HK-2 (cell line): ENCODE measurements at regions not wholly inside any gene's neighbourhood (a gene's known extent, or its start where the extent isn't known, plus 50 kb on each side); places are given as distances from the start of the nearest gene placed in this dataset.
"Not testable (repeated sequence)": the region's sequence is repeated elsewhere in the genome, so short reads cannot be mapped to it uniquely, and the experiment has no call there.

ENCODE experiments used
- DNase-seq: peaks from one replicate; pipeline ENCODE4 v3.0.0-alpha.2; 2018; ENCODE audit not compliant: unreplicated experiment

DNA sequence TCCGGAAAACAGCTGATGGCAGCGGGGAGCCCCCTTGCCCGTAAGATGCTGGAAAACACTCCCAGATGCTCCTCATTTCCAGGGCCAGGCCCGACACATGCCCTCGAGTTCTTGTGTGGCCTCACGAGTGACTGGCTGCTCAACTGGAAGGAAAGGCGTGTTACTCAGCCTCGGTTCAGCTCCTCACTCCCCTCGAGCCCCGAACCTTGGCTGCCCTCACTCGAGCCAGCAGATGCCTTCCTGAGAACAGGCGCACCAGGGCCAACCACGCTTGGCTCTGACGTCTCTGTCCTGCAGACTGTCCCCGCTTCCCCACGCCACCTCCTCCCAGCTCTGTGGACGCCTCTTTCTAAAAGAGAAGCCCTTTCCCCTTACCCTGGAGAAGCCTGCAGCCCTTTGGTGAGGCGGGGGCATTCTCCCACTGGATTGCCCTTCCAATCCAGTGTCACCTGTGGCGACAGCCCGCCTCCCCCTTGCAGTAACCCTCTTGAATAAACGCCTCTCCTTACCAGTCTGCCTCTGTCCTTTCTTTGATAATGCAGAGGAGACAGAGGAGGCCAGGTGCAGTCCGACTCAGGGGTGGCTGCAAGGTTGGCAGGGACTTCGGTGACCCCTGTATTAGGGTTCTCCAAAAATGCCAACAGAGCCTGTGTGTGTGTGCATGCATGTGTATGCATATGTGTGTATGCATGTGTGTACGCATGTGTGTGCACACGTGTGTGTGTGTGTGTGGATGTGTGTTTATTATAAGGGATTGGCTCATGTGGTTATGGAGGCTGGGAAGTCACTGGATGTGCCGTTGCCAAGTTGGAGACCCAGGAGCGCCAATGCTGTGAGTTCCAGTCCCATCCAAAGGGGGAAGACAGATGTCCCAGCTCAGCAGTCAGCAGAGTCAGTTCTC is 166.3 kb downstream of the KIF26A start:
- no peak for DNase-seq

DNA sequence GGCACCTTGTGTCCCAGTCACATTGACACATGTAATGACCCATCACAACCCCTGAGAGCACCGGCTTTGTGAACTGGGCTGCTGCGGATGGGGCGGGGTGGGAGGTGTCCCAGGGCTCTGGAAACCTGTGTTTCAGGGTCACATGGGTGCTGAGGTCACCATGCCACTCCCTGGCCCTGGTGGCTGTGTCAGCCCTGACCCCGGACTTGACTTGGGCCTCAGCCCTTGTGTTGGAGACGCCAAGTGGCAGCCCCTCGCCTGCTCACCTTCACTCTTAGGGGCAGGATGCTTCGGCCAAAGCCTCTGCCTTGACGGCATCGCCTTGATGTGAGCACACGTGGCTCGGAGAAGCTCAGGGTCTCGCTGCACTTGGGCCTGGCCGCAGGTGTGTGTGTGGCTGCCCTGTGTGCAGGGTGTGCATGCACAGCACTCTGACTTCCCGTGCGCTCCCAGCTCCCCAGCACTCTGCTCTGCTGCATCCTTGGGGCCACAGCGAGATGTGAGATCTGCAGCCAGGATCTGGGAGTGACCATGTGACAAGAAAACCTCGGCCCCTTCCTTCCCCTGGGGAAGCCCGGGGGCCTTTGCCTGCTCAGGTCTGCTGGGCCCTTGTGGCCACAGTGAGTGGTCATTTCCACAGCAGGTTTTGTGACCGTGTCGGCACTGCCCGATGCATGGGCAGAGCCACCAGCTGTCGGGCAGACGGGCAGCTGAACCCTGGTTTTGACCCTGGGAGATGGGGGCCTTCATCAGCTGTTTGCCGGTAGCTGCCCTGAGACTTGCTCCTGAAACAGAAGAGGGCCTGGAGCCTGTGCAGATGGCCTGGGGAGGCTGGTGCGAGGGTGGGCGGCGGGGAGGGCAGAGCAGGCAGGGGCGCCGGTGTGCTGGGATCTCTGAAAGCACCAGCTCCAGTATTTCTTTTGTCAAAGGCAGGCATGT is 167.4 kb downstream of the KIF26A start:
- DNase-seq, result no peak

DNA sequence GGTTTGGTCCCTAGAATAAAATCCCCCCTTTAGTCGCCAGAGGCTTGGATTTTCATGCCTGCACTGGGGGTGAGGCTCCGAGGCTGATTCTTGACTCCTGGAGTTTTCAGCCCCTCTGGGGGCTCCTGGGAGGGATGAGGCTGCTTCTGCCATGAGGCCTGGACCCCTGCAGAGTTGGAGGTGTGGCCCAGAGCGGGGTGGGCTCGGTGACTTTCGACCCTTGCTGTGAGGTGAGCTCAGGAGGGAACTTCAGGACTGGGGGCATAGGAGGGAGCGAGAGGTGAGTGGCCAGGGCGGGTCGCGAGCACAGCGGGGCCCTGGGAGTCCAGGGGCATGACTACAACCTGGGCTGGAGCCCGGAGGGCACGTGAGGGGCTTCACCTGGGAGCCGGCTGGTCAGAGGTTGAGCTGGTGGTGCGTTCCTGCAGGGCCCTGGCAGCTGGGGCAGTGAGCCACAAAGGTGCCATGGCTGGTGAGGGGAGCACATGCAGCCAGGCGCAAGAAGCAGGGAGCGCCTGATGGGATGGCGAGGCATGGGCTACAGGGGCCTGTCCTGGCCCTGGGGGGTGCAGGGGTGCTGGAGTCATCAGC is 168.2 kb downstream of the KIF26A start:
- no peak for DNase-seq

DNA sequence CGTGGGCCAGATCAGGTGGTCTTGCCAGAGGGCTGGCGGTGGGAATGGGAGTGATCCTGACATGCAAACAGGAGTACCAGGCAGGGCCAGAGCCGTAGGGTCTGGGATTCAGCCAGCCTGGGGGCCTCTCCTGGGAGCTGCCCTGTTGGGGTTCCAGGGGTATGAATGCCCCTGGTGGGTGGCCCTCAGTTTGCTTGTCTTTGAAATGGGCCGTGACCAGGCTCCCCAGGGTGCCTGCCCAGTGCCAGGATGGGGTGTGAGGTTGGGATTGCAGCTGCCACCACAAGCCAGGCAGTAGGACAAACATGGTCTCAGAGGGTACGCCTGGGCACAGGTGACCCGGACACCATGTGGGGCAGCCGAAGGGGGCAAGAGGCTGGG is 168.8 kb downstream of the KIF26A start:
- no peak for DNase-seq

DNA sequence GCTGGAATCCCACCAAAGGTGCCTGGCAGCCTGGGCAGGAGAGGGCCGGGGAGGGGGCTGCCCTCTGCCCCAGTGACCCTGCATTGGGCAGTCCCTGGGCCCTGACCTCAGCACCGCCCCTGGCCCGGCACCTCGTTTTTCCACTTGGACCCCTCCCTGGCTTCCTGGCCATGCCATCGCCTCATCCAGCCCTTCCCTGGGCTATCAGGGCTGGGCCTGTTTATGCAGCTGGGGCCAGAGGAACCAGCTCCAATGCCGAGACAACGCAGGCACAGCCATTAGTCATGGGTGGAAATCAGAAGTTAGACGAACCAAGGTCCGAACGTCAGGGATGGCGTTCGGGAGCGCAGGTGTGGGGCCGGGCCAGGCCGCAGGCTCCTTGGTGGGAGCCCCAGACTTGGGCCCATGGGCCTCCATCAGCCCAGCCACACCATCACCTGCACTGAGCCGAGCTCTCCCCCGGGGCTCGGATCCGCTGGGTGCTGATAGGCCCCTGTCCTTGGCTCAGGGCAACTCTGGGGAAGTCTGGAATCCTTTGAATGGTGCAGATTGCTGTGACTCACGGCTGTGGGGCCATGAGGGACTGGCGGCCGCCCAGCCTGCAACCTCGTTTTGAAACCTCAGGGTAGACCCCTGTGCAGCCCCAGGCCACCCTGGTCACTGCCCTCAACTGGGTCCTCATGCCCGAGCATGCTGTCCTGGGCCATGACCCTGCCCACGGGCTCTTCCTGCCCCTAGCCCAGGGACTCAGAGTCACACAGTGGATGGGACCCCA is 169.4 kb downstream of the KIF26A start:
- DNase-seq, result no peak

DNA sequence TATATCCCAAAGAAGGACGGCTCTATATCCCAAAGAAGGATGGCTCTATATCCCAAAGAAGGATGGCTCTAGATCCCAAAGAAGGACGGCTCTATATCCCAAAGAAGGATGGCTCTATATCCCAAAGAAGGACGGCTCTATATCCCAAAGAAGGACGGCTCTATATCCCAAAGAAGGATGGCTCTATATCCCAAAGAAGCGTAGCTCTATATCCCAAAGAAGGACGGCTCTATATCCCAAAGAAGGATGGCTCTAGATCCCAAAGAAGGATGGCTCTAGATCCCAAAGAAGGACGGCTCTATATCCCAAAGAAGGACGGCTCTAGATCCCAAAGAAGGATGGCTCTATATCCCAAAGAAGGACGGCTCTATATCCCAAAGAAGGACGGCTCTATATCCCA is 170.1 kb downstream of the KIF26A start:
- DNase-seq, result not testable (repeated sequence)

DNA sequence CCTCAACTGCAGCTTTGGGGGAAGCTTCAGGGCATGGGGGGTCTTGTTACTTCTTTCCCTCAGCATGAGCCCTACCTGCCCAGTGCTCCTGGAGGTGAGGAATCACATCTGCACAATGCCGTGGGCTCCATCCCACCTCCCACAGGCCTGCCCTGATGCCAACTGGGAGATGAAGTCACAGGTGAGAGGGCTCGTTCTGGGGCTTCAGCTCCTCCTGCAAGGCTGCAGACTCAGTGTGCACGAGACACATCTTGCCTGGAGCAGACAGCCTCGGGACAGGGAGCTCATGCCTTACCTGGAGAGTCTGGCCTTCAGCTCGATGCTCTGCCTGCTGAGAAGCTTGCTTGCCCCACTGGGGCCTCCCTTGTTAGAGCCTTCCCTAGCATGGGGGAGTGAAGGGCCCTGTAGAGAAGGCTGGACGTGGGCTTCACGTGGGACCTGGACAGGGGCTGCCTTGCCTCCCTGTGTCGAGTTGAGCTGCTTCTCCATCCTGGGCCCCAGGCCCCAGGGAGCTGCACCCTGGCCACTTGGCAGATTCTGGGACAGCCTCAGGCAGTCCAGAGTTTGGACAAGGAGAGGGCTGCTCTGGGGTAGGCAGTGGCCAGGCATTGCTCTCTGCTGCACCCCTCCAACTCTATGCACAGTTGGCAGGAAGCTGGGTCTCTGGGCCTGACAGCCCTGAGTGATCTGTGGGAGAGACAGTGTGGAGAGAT is 171.4 kb downstream of the KIF26A start:
- no peak for DNase-seq

DNA sequence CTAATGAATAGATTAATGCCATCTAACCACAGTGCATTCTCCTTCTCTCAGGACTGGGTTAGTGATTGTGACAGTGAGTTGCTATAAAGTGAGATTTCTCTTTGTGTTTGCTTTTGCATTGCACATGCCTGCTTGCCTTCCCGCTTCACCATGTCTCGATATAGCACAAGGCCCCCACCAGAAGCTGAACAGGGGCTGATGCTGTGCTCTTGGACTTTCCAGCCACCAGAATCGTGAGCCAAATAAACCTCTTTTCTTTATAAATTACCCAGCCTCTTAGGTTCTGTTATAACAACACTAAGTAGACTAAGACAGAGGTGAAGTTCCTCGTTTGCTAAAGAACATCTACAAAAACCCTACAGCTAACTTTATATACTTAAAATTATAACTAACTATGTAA is 173.0 kb downstream of the KIF26A start:
- DNase-seq, result no peak

DNA sequence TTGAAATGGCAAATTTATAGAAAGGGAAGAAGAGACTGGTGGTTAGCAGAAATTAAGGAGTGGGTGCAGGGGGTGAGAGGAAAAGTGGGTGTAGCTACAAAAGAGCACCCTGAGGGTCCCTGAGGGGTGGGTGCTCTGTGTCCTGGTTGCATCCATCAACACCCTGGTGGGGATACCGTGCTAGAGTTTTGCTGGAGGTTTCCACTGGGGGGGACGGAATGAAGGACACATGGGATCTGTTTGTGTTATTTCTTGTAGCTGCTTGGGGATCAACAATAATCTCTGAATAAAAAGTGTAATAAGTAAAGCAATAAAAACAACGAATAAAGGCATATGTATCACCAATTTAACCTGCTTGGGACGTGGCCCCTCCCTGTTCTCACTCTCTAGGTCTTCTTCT is 175.3 kb downstream of the KIF26A start:
- DNase-seq, result no peak

DNA sequence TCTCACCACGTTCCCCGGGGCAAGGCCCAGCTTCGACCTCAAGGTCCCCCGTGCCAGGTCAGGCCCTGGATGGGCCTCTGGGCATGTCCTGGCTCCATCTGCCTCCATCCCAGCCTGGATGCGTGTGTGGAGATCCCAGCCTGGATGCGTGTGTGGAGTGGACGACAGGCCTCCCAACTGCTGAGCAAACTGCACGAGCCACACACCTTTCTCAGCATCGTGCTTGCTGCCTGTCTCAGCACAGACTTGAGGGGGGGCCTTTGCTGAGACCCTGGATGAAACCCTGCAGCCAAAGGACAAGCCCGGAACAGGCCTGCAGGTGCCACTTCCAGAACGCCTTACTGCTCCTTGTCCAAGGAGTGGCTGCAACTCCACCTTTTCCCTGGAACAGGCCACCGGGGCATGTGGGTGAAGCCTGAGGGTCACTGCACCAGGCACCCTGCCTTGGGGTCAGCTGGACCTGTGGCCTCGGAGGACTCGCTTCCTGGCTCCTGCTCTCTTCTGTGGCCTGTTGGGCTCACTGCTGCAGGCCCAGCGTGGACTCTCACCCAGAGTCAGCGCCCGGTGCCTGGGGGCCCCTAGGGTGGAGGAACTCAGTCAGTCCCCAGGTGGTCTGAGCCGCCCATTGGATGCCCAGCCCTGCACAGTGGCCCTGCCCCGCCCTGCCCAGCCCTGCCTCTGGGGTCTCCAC is 176.0 kb downstream of the KIF26A start:
- no peak for DNase-seq

DNA sequence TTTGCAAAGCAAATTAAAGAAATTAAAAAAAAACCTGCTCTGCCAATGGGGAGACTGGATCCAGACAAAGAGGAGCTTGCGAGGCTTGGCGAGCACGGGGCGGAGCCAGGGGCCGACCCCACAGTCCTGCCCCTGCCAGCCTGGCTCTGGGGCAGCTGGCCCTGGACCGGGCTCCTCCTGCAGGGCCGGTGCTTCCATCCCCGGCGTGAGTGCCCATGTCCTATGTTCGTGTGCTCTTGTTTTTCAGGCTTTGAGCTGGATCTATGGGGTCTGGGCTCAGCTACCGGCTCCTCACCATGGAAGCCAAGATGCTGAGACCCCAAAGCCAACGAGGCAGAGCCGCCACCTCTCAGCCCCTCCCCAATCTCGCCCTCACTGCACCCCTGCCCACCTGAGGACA is 176.8 kb downstream of the KIF26A start:
- no peak for DNase-seq

DNA sequence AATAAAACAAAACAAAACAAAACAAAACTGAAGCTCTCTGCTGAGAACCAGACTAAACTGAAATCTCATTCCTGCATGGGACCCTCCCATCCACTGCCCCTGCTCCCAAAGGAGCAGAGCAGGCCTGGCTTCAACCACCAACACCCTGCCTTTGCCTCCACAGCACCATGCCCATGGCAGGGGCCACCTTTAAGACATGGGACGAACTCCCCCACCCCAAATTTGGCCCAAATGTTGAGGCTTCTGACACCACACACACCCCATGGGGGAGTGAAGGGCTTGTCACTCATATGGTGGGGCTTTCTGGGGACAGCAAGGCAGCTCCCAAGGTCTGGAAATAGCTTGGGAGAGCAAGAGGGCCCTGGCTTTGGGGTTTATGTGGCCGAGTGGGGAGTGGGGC is 177.2 kb downstream of the KIF26A start:
- no peak for DNase-seq

DNA sequence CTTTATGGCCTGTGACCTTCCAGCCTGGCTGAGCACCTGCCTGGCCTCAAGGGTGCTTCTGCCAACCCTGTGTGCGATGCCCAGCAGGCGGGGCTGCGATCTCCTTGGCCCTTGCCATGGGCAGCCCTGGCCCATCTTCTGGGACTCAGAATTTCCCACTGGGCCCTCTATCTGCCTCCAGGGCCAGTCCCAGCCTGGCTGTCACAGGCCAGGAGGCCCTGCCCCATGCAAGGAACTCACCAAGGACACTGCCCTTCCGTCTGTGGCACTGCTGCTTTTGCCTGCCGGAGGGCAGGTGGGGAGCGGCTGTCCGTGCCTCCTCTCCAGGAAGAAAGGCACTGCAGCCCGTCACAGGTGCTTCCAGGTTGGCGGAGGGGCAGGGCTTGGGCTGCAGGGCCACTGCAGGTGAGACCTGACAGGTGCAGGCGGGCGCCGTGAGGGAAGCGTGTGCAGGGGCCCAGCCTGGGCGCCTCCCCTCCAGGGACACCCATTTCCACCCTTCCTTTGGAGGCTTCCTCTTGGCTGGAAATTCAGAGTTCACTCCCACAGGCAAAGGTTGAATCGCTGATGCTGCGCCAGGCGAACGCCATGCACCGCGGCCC is 177.8 kb downstream of the KIF26A start:
- no peak for DNase-seq

DNA sequence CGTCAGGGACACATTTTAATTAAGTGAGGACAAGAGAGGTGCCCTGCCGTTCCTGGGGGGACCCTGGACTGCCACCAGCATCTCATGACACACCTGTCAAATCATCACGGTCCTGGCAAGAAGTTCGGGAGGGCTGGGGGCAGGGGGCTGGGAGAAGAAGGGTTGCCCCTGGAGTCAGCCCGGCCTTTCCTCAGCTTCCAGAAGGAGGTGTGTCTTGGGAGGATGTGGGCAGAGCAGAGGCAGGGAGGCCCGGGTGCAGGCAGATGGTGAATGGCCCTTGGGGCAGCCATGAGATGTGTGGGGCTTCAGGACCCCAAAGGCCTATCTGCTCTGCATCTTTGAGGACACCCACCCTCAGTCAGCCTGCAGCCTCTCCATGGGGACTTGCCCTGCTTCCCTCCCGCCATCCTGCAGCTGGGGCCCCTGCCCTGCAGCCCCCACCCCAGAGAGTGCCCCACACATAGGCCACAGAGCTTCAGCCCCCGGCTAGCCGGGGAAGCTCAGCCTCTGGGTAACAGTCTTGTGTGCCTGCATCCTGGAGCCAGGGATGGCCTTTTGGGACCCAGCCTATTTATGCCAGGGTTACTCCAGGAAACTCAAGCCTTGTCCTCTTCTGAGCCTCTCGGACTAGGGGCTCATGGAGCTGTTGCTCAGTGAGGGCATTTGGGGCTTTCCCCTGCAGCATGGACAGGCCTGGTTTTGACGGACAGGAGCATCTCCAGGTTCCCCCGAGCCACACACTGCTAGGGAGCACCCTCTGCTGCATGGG is 178.5 kb downstream of the KIF26A start:
- no peak for DNase-seq

DNA sequence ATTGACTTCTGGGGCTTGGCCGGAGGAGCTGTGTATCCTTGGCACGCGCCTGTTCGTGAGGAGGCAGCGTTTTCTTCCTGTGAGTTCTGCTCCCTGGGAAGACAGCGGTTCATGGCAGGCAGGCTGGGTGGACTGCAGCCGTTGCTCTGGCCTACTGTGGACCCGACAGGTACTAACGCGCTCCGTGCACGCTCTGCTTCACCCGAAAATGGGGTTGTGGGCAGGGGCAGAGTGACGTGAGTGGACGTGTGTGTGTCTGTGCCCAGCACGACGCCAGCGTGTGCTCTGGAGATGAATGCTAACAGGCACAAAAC is 179.1 kb downstream of the KIF26A start:
- DNase-seq, result no peak

DNA sequence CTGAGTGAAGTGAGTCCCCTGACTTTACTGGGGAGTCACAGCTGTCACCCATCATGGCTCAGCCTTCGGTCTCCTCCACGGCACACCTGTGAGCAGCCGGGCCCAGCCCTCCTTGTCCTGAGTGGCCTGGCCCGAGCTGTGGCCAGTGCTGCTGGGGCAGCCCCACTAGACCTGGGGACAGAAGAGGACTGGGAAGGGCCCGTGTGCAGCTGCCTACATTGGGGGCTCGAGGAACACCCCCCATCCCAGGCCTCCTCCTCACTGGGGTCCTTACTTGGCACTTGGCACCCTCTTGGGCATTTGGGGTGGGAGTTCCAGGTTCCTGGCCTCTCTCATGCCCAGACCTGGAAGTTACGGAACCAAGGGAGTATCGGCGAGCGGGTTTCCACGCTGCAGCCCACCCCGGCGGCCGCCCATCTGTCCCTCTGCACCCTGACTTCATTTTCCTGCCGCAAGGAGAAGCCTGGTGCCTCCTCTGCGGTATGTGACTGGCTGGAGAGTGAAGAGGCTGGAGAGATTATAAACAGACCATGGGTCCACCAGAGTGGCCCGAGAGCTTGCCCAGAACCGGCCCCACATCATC is 179.7 kb downstream of the KIF26A start:
- DNase-seq, result no peak

DNA sequence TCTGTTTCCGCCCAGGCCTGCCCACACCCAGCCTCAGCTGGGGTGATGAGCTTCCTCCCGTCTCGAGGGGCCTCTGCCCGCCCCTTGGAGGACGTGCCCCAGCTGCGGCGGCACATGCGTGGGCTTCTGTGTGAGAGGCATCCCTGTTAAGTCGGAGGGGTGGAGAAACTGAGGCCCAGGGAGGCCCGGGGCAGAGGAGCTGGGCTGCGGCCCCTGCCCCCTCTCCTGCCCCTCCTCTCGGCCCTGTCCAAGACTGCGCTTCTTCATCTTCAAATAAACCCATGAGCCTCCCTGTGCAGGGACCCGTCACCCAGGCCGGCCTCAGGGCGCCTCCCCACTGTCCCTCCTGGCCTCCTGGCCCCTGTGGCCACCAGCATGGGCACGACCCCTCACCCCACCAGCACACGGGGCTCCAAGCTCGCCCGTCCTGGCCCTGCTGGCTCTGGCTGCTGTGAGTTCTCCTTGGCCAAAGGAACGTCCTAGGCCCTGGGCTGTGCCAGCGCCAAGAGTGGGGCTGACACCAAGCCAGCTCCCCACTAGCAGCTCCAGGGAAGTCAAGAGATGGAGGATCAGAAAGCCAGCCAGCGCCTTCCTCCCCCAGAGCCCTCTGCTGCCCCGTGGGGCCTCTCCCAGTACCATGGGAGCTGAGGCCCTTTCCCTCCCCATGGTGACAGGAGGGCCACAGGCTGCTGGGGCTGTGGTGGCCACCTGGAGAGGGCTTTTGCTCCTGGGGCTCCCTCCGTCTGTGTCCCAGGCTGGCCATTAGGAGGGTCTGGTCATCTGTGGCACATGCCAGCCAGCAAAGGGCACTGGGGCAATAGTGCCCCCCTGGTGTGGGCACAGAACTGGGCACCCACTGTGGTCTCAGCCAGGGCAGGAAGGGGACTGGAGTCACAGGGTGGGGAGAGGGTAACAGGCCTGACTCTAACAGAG is 180.4 kb downstream of the KIF26A start:
- DNase-seq, result no peak
